HCT116 (cell line): ENCODE measurements at regions not wholly inside any gene's neighbourhood (a gene's known extent, or its start where the extent isn't known, plus 50 kb on each side); places are given as distances from the start of the nearest gene placed in this dataset.

ENCODE experiments used
- ATAC-seq: fragments of 200-7000 bp; cut with Tn5 transposase; 2 replicates; pipeline ENCODE4 v1.9.1; 2020; ENCODE audit warnings: mild to moderate bottlenecking, moderate library complexity
- BruUV-seq: library from RNA; stranded (reverse); fragments of 400-500 nt; replicated peaks from 2 replicates; lab custom pipeline; 2021; lab: Mats Ljungman, UMichigan
- CTCF ChIA-PET: fragments of 300-600 bp; sonication (Branson Sonifier 250); formaldehyde crosslinking; loops from one replicate; lab custom pipeline; 2021; ENCODE audit warnings: antibody characterized with exemption; lab: Charles Lee
- POLR2A ChIA-PET: fragments of 300-600, 350-600 bp; sonication (Branson Sonifier 250); formaldehyde crosslinking; loops from one replicate; lab custom pipeline; 2021; ENCODE audit warnings: antibody characterized with exemption; lab: Charles Lee
- RAD21 ChIA-PET, 2 experiments: fragments of 300-600 bp; sonication (Branson Sonifier 250); formaldehyde crosslinking; loops; one replicate each; lab custom pipeline; 2023; ENCODE audit warnings: low total read pairs in 2 of 2; ENCODE audit not compliant: uncharacterized antibody in 2 of 2, unreplicated experiment in 2 of 2, low non-redundant PET in 1 of 2; lab: Charles Lee
- DNase-seq: peaks from one replicate; pipeline ENCODE4 v3.0.0-alpha.2; 2010; ENCODE audit warnings: low read depth, low spot score
- H2AFZ ChIP-seq: fragments of 200-600 bp; shearing (Covaris generic), sonication (generic); 2 replicates; pipeline ENCODE4 v1.6.1; 2017; ENCODE audit warnings: low read depth, mixed run types, mixed read lengths, antibody characterized with exemption, low read length; ENCODE audit not compliant: poor library complexity, severe bottlenecking
- H3K27ac ChIP-seq: 2 replicates; pipeline ENCODE4 v1.5.1; 2012; ENCODE audit warnings: low read depth, low read length
- H3K27me3 ChIP-seq: fragments of 200-600 bp; sonication (generic); 2 replicates; pipeline ENCODE4 v1.6.1; 2016; ENCODE audit warnings: mixed run types, low read length, mixed read lengths; ENCODE audit not compliant: insufficient read depth
- H3K36me3 ChIP-seq, 2 experiments: fragments of 200-500 bp in 1 of 2; fragments of 200-600 bp in 1 of 2; sonication (Bioruptor generic) in 1 of 2; sonication (generic) in 1 of 2; 2 replicates each; pipeline versions ENCODE4 v1.5.1 to v1.6.1; 2014 to 2016; ENCODE audit warnings: low read length in 2 of 2, inconsistent platforms in 1 of 2, mixed read lengths in 1 of 2, mixed run types in 1 of 2; ENCODE audit not compliant: insufficient read depth in 2 of 2, control insufficient read depth in 1 of 2
- H3K4me1 ChIP-seq, 2 experiments: fragments of 200-600 bp in 1 of 2; sonication (generic) in 1 of 2; 2 replicates each; pipeline versions ENCODE4 v1.5.1 to v1.6.1; 2012 to 2017; ENCODE audit warnings: low read length in 2 of 2, inconsistent platforms in 1 of 2, mild to moderate bottlenecking in 1 of 2, mixed read lengths in 1 of 2, mixed run types in 1 of 2, moderate library complexity in 1 of 2; ENCODE audit not compliant: insufficient read depth in 2 of 2, control insufficient read depth in 1 of 2
- H3K4me2 ChIP-seq: fragments of 200-600 bp; sonication (generic); 2 replicates; pipeline ENCODE4 v1.6.1; 2017; ENCODE audit warnings: mixed run types, low read length, mixed read lengths
- H3K4me3 ChIP-seq, 2 experiments: fragments of 200-600 bp in 1 of 2; sonication (generic) in 1 of 2; replicated peaks in 1 of 2; 2 replicates each; pipeline ENCODE4 v1.5.1; 2011 to 2016; ENCODE audit warnings: low read length in 2 of 2, control low read depth in 1 of 2, low read depth in 1 of 2, mild to moderate bottlenecking in 1 of 2, mixed read lengths in 1 of 2, mixed run types in 1 of 2
- H3K79me2 ChIP-seq: fragments of 200-600 bp; sonication (generic); 2 replicates; pipeline ENCODE4 v1.6.1; 2017; ENCODE audit warnings: mild to moderate bottlenecking, mixed run types, low read length, moderate library complexity, mixed read lengths; ENCODE audit not compliant: insufficient read depth
- H3K9ac ChIP-seq: fragments of 200-600 bp; sonication (generic); 2 replicates; pipeline ENCODE4 v1.6.1; 2016; ENCODE audit warnings: low read length, mixed read lengths
- H3K9me2 ChIP-seq: fragments of 200-600 bp; sonication (generic), shearing (Covaris generic); 2 replicates; pipeline ENCODE4 v1.6.1; 2017; ENCODE audit warnings: mixed run types, mild to moderate bottlenecking, moderate library complexity; ENCODE audit not compliant: insufficient read depth
- H3K9me3 ChIP-seq, 2 experiments: fragments of 200-500 bp in 1 of 2; fragments of 200-600 bp in 1 of 2; sonication (Bioruptor generic) in 1 of 2; sonication (generic) in 1 of 2; 2 replicates each; pipeline ENCODE4 v1.6.1; 2014 to 2017; ENCODE audit warnings: low read length in 2 of 2, mixed read lengths in 2 of 2, inconsistent platforms in 1 of 2, low read depth in 1 of 2, mild to moderate bottlenecking in 1 of 2, mixed run types in 1 of 2, moderate library complexity in 1 of 2; ENCODE audit not compliant: control insufficient read depth in 1 of 2, insufficient read depth in 1 of 2
- H4K20me1 ChIP-seq: fragments of 200-600 bp; sonication (generic), shearing (Covaris generic); 2 replicates; pipeline ENCODE4 v1.6.1; 2017; ENCODE audit warnings: mixed run types, mild to moderate bottlenecking, moderate library complexity; ENCODE audit not compliant: insufficient read depth
- ATF3 ChIP-seq: IDR thresholded peaks from 2 replicates; pipeline ENCODE4 v1.6.1; 2012
- CBX3 ChIP-seq: IDR thresholded peaks from 2 replicates; pipeline ENCODE4 v1.6.1; 2012; ENCODE audit warnings: low read depth
- CEBPB ChIP-seq: IDR thresholded peaks from 2 replicates; pipeline ENCODE4 v1.6.1; 2012; ENCODE audit warnings: low read depth
- EGR1 ChIP-seq: IDR thresholded peaks from 2 replicates; pipeline ENCODE4 v1.6.1; 2012; ENCODE audit warnings: low read depth
- ELF1 ChIP-seq: IDR thresholded peaks from 2 replicates; pipeline ENCODE4 v1.6.1; 2012; ENCODE audit warnings: low read depth, borderline replicate concordance
- EZH2 ChIP-seq: fragments of 200-600 bp; sonication (generic); IDR thresholded peaks from 2 replicates; pipeline ENCODE4 v1.6.1; 2017; ENCODE audit warnings: antibody characterized with exemption, mixed run types
- EZH2phosphoT487 ChIP-seq: fragments of 200-600 bp; IDR thresholded peaks from 2 replicates; pipeline ENCODE4 v1.6.1; 2018; ENCODE audit warnings: antibody characterized with exemption, borderline replicate concordance
- JUND ChIP-seq: IDR thresholded peaks from 2 replicates; pipeline ENCODE4 v1.6.1; 2012
- POLR2A ChIP-seq: IDR thresholded peaks from 2 replicates; pipeline ENCODE4 v1.7.0; 2011; ENCODE audit warnings: borderline replicate concordance; ENCODE audit not compliant: insufficient read depth, insufficient read length; ENCODE audit errors: extremely low read depth
- RAD21 ChIP-seq: IDR thresholded peaks from 2 replicates; pipeline ENCODE4 v1.6.1; 2012; ENCODE audit warnings: low read depth, mild to moderate bottlenecking
- REST ChIP-seq: IDR thresholded peaks from 2 replicates; pipeline ENCODE4 v1.6.1; 2012; ENCODE audit warnings: low read depth
- SIN3A ChIP-seq: IDR thresholded peaks from 2 replicates; pipeline ENCODE4 v1.6.1; 2012; ENCODE audit warnings: low read depth
- YY1 ChIP-seq: IDR thresholded peaks from 2 replicates; pipeline ENCODE4 v1.6.1; 2011; ENCODE audit warnings: low read length, low read depth, moderate library complexity, mild to moderate bottlenecking; ENCODE audit not compliant: insufficient replicate concordance; ENCODE audit errors: extremely low read depth
- ZNF274 ChIP-seq: fragments of 200-500 bp; sonication (Bioruptor generic); IDR thresholded peaks from 2 replicates; pipeline ENCODE4 v1.6.1; 2014; ENCODE audit warnings: mild to moderate bottlenecking, low read depth, low read length, inconsistent platforms
- intact Hi-C: fragments of 100-400 bp; cut with micrococcal nuclease; formaldehyde crosslinking; loops from 2 replicates; pipeline ENCODE4 v1.10.0; 2022
- TF ChIP-seq, protein P1 (sequence below): IDR thresholded peaks from 2 replicates; pipeline ENCODE4 v1.6.1; 2011; ENCODE audit warnings: mild to moderate bottlenecking, low read length, moderate library complexity; ENCODE audit not compliant: insufficient replicate concordance; ENCODE audit errors: extremely low read depth
- TF ChIP-seq, protein P2 (sequence below): IDR thresholded peaks from 2 replicates; pipeline ENCODE4 v1.6.1; 2012

GRCh38 chr12:97616946-97617345, 154.3 kb downstream of the RMST start:
- H2AFZ ChIP-seq, result no peak overlapping the region
- H3K4me3 ChIP-seq, result no peak overlapping the region
- TF ChIP-seq, protein P1, sequence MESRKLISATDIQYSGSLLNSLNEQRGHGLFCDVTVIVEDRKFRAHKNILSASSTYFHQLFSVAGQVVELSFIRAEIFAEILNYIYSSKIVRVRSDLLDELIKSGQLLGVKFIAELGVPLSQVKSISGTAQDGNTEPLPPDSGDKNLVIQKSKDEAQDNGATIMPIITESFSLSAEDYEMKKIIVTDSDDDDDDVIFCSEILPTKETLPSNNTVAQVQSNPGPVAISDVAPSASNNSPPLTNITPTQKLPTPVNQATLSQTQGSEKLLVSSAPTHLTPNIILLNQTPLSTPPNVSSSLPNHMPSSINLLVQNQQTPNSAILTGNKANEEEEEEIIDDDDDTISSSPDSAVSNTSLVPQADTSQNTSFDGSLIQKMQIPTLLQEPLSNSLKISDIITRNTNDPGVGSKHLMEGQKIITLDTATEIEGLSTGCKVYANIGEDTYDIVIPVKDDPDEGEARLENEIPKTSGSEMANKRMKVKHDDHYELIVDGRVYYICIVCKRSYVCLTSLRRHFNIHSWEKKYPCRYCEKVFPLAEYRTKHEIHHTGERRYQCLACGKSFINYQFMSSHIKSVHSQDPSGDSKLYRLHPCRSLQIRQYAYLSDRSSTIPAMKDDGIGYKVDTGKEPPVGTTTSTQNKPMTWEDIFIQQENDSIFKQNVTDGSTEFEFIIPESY, result no peak
- no peak for TF ChIP-seq JUND
- TF ChIP-seq REST, result no peak
- no peak for TF ChIP-seq SIN3A
- TF ChIP-seq YY1, result no peak
- no peak for TF ChIP-seq ZNF274
- TF ChIP-seq ELF1, result no peak
- no peak for TF ChIP-seq EZH2
- TF ChIP-seq, protein P2, sequence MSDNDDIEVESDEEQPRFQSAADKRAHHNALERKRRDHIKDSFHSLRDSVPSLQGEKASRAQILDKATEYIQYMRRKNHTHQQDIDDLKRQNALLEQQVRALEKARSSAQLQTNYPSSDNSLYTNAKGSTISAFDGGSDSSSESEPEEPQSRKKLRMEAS, result no peak
- TF ChIP-seq POLR2A, result no peak
- TF ChIP-seq EZH2phosphoT487, result no peak
- TF ChIP-seq CEBPB, result no peak
- no peak for TF ChIP-seq ATF3
- TF ChIP-seq CBX3, result no peak
- no peak for TF ChIP-seq EGR1
- no peak for TF ChIP-seq RAD21
- intact Hi-C loops, result no loop called here
- no peaks in the 10 kb centered on the region for H3K36me3 ChIP-seq
- H4K20me1 ChIP-seq, result no peaks in the 10 kb centered on the region
- RAD21 ChIA-PET, result no interaction called here
- CTCF ChIA-PET, result no interaction called here
- no TSS peak for BruUV-seq
- H3K27ac ChIP-seq, result no peak overlapping the region
- no peaks in the 10 kb centered on the region for H3K79me2 ChIP-seq
- no peak overlapping the region for H3K4me2 ChIP-seq
- POLR2A ChIA-PET, result no interaction called here
- H3K9ac ChIP-seq, result no peak overlapping the region
- ATAC-seq, result no peak
- H3K4me1 ChIP-seq, result no peaks in the 10 kb centered on the region
- no peak for DNase-seq
- H3K27me3 ChIP-seq, result no peaks in the 10 kb centered on the region
- H3K9me2 ChIP-seq, result no peaks in the 10 kb centered on the region
- no peaks in the 10 kb centered on the region for H3K9me3 ChIP-seq
